Panc1 (cell line): ENCODE measurements at regions not wholly inside any gene's neighbourhood (a gene's known extent, or its start where the extent isn't known, plus 50 kb on each side); places are given as distances from the start of the nearest gene placed in this dataset.

ENCODE experiments used
- POLR2AphosphoS5 ChIP-seq: IDR thresholded peaks from 2 replicates; pipeline ENCODE4 v1.6.1; 2012; ENCODE audit warnings: mild to moderate bottlenecking, low read depth, low read length, moderate library complexity
- SIN3A ChIP-seq: IDR thresholded peaks from 2 replicates; pipeline ENCODE4 v1.6.1; 2012; ENCODE audit warnings: low read depth, mild to moderate bottlenecking, low read length, moderate library complexity, borderline replicate concordance; ENCODE audit not compliant: insufficient read depth
- TCF7L2 ChIP-seq: IDR thresholded peaks from 2 replicates; pipeline ENCODE4 v1.6.1; 2011; ENCODE audit warnings: mild to moderate bottlenecking, low read depth, low read length, inconsistent platforms
- TF ChIP-seq, protein P1 (sequence below): fragments of 450-650 bp; IDR thresholded peaks from 2 replicates; pipeline ENCODE4 v1.5.1; 2017; ENCODE audit warnings: mild to moderate bottlenecking
- TF ChIP-seq, protein P2 (sequence below), 2 experiments: IDR thresholded peaks; 2 replicates each; pipeline ENCODE4 v1.6.1; 2011 to 2012; ENCODE audit warnings: low read depth in 2 of 2, control low read depth in 1 of 2, low read length in 1 of 2, mild to moderate bottlenecking in 1 of 2, moderate library complexity in 1 of 2; ENCODE audit not compliant: insufficient read depth in 1 of 2

DNA sequence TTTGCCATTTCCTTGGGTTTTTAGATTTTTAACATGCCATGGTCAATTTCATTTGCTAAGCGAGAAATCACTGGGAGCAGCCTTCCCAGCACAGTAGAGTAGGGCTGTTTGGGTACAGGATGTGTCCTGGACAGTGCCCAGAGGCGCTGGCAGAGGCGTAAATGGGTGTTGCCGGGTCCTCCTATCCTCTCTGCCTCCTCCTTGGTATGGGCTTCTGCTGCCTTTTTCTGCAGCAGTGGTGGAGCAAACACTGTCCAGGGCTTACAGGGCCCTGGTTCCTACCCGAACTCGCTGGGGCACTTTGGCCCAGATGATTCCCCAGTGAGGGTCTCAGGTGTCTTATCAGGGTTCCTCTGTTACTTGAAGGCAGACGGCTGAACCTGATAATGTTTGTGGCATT lies 298.3 kb downstream of the RPS24 start:
- TF ChIP-seq, protein P1, sequence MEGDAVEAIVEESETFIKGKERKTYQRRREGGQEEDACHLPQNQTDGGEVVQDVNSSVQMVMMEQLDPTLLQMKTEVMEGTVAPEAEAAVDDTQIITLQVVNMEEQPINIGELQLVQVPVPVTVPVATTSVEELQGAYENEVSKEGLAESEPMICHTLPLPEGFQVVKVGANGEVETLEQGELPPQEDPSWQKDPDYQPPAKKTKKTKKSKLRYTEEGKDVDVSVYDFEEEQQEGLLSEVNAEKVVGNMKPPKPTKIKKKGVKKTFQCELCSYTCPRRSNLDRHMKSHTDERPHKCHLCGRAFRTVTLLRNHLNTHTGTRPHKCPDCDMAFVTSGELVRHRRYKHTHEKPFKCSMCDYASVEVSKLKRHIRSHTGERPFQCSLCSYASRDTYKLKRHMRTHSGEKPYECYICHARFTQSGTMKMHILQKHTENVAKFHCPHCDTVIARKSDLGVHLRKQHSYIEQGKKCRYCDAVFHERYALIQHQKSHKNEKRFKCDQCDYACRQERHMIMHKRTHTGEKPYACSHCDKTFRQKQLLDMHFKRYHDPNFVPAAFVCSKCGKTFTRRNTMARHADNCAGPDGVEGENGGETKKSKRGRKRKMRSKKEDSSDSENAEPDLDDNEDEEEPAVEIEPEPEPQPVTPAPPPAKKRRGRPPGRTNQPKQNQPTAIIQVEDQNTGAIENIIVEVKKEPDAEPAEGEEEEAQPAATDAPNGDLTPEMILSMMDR: no peak
- no peak for TF ChIP-seq POLR2AphosphoS5
- TF ChIP-seq, protein P2, sequence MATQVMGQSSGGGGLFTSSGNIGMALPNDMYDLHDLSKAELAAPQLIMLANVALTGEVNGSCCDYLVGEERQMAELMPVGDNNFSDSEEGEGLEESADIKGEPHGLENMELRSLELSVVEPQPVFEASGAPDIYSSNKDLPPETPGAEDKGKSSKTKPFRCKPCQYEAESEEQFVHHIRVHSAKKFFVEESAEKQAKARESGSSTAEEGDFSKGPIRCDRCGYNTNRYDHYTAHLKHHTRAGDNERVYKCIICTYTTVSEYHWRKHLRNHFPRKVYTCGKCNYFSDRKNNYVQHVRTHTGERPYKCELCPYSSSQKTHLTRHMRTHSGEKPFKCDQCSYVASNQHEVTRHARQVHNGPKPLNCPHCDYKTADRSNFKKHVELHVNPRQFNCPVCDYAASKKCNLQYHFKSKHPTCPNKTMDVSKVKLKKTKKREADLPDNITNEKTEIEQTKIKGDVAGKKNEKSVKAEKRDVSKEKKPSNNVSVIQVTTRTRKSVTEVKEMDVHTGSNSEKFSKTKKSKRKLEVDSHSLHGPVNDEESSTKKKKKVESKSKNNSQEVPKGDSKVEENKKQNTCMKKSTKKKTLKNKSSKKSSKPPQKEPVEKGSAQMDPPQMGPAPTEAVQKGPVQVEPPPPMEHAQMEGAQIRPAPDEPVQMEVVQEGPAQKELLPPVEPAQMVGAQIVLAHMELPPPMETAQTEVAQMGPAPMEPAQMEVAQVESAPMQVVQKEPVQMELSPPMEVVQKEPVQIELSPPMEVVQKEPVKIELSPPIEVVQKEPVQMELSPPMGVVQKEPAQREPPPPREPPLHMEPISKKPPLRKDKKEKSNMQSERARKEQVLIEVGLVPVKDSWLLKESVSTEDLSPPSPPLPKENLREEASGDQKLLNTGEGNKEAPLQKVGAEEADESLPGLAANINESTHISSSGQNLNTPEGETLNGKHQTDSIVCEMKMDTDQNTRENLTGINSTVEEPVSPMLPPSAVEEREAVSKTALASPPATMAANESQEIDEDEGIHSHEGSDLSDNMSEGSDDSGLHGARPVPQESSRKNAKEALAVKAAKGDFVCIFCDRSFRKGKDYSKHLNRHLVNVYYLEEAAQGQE (IDR thresholded peaks at IDR 0.05; ENCODE audit: insufficient read depth in 1 of 2, low read depth in 2 of 2, low read length in 1 of 2): no peak
- TF ChIP-seq SIN3A: no peak
- no peak for TF ChIP-seq TCF7L2
